T-helper 17 cell (primary cell): ENCODE measurements at regions not wholly inside any gene's neighbourhood (a gene's known extent, or its start where the extent isn't known, plus 50 kb on each side); places are given as distances from the start of the nearest gene placed in this dataset.

Experiments used
- ATAC-seq: fragments of 150-1000 bp; cut with Tn5 transposase; 2 replicates; pipeline ENCODE4 v1.10.0; 2021; ENCODE audit warnings: mild to moderate bottlenecking, moderate library complexity
- DNase-seq, 3 donors: peaks; one replicate each; pipeline versions ENCODE4 v3.0.0 to v3.0.0-alpha.2; 2020 to 2021
- H3K9me3 ChIP-seq: one replicate; pipeline ENCODE4 v1.7.0; 2013; ENCODE audit warnings: low read length, mild to moderate bottlenecking; ENCODE audit not compliant: control insufficient read depth, poor library complexity, severe bottlenecking
- H3K27ac Mint-ChIP-seq: one replicate; pipeline ENCODE4 v1.8.0; 2022; ENCODE audit warnings: mild to moderate bottlenecking, moderate library complexity, mixed read lengths
- H3K27me3 Mint-ChIP-seq: one replicate; pipeline ENCODE4 v1.8.0; 2022; ENCODE audit warnings: mixed read lengths
- H3K36me3 Mint-ChIP-seq: one replicate; pipeline ENCODE4 v1.8.0; 2022; ENCODE audit warnings: low read depth, mixed read lengths
- H3K4me1 Mint-ChIP-seq: one replicate; pipeline ENCODE4 v1.8.0; 2022; ENCODE audit warnings: mild to moderate bottlenecking, mixed read lengths
- H3K4me3 Mint-ChIP-seq: one replicate; pipeline ENCODE4 v1.8.0; 2022; ENCODE audit warnings: mild to moderate bottlenecking, moderate library complexity, mixed read lengths

DNA sequence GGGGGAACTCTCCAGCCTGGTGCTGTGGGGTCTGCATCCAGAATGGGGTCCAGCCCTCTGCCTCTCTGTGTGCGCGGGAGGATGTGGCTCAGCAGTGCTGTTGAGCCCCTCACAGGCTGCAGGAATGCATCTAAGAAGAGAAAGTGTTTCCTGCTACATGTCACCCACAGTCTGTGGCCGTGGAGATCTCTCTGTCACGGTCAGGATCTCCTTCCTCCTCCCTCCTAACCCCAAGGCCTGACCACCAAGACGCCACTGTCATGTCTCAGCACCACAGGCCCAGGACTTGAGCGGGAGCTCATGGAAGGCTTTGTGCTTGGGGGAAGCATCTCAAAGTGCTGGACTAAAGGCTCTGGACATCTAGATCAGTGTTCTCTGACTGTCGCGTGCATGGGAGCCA lies 90.1 kb downstream of the SREK1 start:
- Mint-ChIP-seq H3K36me3 (no peaks in the 10 kb centered on the region), H3K27me3 (peaks cover 21% of the 10 kb centered on the region), H3K27ac (no peak overlapping the region), H3K4me1 (peaks cover 5% of the 10 kb centered on the region), H3K4me3 (no peak overlapping the region)
- ATAC-seq (no peak), DNase-seq (no peak)
- no peaks in the 10 kb centered on the region for H3K9me3 ChIP-seq

DNA sequence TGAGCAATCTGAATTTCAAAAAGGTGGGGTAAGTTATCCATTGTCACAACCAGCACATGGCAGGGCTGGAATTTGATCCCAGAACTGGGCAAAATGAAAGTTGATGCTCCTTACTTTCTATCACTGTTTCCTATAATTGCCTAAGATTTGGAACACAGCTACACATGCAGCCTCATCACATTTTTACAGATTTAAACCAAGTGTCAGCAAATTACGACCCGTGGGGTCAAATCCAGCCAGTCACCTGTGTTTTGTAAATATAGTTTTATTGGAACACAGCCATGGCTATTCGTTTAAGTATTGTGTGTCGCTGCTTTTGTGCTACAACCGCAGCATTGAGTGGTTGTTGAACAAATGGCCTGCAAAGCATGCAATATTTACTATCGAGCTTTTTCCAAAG lies 94.3 kb downstream of the SREK1 start:
- H3K27me3 Mint-ChIP-seq = peaks cover 33% of the 10 kb centered on the region
- DNase-seq (no peak), ATAC-seq (no peak)
- H3K27ac Mint-ChIP-seq = no peak overlapping the region
- H3K4me3 Mint-ChIP-seq = no peak overlapping the region
- H3K4me1 Mint-ChIP-seq = peaks cover 7% of the 10 kb centered on the region
- H3K36me3 Mint-ChIP-seq = no peaks in the 10 kb centered on the region
- no peaks in the 10 kb centered on the region for H3K9me3 ChIP-seq

DNA sequence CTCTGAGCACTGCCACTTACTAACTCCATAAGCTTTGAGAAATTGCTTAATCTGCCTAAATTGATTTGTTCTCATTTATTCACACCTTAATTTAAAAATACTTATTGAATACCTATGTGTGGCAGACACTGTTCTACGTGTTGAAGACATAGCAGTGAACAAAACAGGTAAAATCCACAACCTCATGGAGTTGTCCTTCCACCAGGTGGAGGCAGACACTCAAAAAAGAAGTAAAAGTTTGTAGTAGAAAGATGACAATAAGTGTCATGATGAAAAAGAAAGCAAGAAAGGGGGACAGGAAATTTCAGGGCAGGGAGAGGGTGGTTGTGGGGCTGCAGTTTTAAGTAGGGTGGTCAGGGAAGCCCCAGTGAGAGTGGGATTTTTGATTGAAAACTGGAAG lies 94.9 kb downstream of the SREK1 start:
- H3K4me1 Mint-ChIP-seq = peaks cover 7% of the 10 kb centered on the region
- no peaks in the 10 kb centered on the region for H3K36me3 Mint-ChIP-seq
- no peak for ATAC-seq
- H3K4me3 Mint-ChIP-seq = no peak overlapping the region
- H3K27me3 Mint-ChIP-seq = peaks cover 33% of the 10 kb centered on the region
- H3K27ac Mint-ChIP-seq = no peak overlapping the region
- DNase-seq = no peak
- no peaks in the 10 kb centered on the region for H3K9me3 ChIP-seq

DNA sequence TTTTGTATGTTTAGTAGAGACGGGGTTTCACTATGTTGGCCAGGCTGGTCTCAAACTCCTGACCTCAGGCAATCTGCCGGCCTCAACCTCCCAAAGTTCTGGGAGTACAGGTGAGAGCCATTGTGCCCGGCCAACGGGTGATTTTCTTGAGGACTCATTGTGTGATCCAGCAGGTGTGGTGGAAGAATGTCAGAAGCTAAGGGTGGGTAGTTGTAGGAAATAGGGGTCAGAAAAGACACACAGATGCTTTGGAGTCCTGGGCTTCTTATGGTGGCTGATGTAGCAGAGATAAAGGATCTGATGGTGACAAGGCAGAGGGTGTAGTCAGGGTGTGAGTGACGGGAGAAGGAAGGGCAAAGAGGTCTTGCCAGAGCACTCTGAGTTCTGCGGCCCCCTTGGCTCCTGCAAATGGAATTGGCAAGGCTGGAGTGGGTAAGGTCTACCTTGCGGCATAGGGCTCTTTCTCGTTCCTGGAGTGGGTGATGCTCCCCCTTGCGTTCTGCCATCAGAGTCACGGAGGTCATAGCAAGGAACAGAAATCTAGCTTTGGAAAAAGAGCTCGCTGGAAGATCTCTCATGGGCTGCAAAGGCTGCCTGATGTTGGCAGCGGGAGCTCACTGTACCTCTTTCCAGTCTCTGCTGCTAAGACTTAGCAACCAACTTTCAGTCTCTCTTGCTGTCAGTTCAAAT lies 97.2 kb downstream of the SREK1 start:
- Mint-ChIP-seq H3K27ac (no peak overlapping the region), H3K4me3 (no peak overlapping the region), H3K36me3 (no peaks in the 10 kb centered on the region), H3K4me1 (peaks cover 7% of the 10 kb centered on the region), H3K27me3 (peaks cover 28% of the 10 kb centered on the region)
- H3K9me3 ChIP-seq = no peaks in the 10 kb centered on the region
- ATAC-seq (no peak), DNase-seq (no peak)

DNA sequence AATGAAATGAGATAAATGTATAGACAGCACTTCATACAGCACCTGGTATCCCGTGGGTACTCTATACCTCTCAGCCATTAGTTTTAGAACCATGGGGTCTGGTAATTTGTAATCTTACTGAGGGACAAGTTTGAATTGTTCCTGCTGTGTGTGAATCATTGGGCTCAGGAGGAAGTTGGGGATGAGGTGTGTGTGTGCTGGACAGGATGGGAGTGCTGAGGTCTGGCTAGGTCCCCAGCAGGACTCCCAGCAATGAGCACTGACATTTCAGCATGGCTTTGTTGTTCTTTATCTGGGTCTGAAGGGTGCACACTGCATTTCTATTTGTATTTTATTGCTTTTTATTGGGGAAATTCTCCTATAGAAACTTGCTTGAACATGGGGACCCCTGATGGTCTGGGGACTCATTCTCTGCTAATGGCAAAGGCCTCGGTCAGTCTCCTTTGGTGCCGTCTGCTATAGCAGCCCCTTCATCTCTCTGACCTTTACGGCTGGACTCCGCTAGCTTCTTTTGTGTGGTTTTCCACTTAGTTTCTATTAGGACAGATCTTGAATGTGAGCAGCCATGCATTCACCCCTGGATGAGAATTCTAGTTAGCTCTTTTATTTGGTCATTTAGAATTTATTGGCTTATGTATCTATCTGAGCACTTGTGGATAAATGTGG lies 98.1 kb downstream of the SREK1 start:
- no peaks in the 10 kb centered on the region for H3K9me3 ChIP-seq
- Mint-ChIP-seq H3K4me1 (peaks cover 7% of the 10 kb centered on the region), H3K27ac (no peak overlapping the region), H3K27me3 (peaks cover 19% of the 10 kb centered on the region), H3K36me3 (no peaks in the 10 kb centered on the region), H3K4me3 (no peak overlapping the region)
- DNase-seq = no peak
- ATAC-seq = no peak

DNA sequence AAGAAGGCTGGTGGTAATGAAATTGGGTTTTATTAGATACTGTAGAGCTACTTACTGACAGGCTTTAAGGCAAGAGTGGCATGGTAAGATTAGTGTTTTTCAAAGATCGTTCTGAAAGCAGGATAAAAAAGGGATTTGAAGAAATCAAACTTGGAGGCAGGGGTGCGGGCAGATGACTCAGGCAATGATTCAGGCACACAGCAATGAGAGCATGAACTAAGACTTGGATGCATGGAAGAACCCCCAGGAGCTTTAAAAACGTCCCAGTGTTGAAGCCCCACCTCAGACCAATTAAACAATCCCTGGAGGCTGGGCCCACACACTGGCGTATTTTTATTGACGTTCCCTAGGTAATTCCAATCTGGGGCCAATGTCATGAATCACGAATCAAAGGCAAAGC lies 102.5 kb downstream of the SREK1 start:
- no peaks in the 10 kb centered on the region for H3K36me3 Mint-ChIP-seq
- no peak overlapping the region for H3K4me3 Mint-ChIP-seq
- H3K4me1 Mint-ChIP-seq = no peaks in the 10 kb centered on the region
- DNase-seq (no peak), ATAC-seq (no peak)
- H3K9me3 ChIP-seq = no peaks in the 10 kb centered on the region
- H3K27me3 Mint-ChIP-seq = peaks cover 1% of the 10 kb centered on the region
- H3K27ac Mint-ChIP-seq = no peak overlapping the region

DNA sequence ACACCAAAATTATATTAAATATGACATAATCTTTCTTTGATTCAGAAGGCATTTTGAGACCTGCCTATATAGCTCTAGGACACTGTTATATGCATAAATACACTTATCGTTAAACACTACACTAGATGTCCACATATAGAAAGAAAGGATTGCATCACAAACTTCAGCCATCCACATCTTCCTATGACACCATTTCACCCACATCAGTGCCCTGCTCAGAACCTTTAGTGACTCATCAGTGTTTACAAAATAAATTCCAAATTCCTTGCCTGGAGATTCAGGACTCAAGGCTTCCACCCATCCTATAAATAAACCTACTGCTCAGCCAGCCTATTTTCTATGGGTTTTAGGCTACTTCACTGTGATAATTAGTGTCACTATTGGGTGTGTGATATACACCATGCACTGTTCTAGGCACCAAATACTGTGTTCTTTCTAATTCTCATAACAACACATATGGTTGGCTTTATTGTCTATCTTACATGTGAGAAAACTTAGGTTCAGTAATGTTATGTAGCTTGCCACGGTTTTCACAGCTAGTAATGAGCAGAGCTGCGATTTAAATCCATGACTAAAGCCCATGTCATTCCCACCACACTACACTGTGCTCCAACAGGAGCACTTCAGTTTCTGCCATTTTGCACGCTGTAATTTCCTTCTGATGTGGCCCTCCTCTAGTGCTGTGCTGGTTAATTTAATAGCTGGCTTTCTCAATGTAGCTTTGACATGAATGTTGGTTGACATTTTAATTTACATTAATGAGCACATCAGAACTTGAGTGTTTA lies 103.3 kb downstream of the SREK1 start:
- H3K36me3 Mint-ChIP-seq = no peaks in the 10 kb centered on the region
- ATAC-seq (no peak), DNase-seq (no peak)
- no peaks in the 10 kb centered on the region for H3K27me3 Mint-ChIP-seq
- H3K4me3 Mint-ChIP-seq = no peak overlapping the region
- no peaks in the 10 kb centered on the region for H3K4me1 Mint-ChIP-seq
- H3K9me3 ChIP-seq = no peaks in the 10 kb centered on the region
- no peak overlapping the region for H3K27ac Mint-ChIP-seq

DNA sequence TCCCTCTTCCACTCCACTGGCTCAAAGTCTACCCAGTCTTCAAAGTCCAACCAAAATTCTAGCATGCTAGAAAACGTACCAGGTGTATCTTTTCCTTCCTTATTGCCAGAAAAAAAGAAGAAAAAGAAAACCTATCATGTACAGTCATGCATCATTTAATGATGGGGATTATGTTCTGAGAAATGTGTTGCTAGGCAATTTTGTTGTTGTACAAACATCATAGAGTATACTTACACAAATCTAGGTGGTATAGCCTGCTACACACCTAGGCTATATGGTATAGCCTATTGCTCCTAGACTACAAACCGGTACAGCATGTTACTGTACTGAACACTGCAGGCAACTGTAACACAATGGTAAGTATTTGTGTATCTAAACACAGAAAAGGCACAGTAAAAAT lies 104.8 kb downstream of the SREK1 start:
- Mint-ChIP-seq H3K36me3 (no peaks in the 10 kb centered on the region), H3K4me1 (no peaks in the 10 kb centered on the region)
- no peak for DNase-seq

DNA sequence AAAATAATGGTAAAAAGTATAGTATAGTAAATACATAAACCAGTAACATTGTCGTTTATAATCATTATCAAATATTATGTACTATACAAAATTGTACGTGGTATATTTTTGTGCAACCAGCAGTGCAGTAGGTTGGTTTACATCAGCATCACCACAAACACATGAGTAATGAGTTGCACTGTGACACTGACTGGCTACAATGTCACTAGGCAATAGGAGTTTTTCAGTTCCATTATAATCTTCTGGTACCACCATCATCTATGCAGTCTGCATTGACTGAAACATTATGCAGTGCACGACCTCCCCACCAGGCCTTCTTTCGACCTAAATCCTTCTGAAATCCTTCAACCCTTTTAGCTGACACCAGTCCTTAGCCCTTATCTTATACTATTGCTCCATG lies 105.8 kb downstream of the SREK1 start:
- ATAC-seq (no peak), DNase-seq (no peak)
- no peak overlapping the region for H3K4me3 Mint-ChIP-seq
- H3K4me1 Mint-ChIP-seq = no peaks in the 10 kb centered on the region
- H3K36me3 Mint-ChIP-seq = no peaks in the 10 kb centered on the region
- H3K27me3 Mint-ChIP-seq = no peaks in the 10 kb centered on the region
- H3K27ac Mint-ChIP-seq = no peak overlapping the region
- no peaks in the 10 kb centered on the region for H3K9me3 ChIP-seq

More for the DNA sequence above, 104.8 kb downstream of the SREK1 start:
- Mint-ChIP-seq H3K4me3 (no peak overlapping the region), H3K27me3 (no peaks in the 10 kb centered on the region), H3K27ac (no peak overlapping the region)
- no peak for ATAC-seq
- H3K9me3 ChIP-seq = no peaks in the 10 kb centered on the region

DNA sequence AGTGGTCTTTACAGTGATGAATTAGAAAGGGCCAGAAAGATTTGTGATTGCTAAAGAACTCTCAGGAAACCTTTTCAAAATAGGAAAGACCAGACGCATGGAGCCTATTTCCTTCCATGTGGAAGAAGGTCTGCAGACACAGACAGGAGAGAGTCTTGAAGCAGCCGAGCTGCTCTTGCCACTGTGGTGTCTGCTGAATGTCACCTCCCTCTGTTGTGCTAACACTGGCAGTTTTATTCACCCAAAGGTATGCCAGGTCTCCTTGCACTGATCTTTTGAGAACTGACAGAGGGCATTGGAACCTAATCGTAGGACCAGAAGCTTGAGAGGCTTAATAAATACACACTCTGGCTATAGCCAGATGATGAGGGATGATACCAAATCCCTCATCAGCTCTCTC lies 108.7 kb downstream of the SREK1 start:
- H3K27me3 Mint-ChIP-seq = no peaks in the 10 kb centered on the region
- H3K36me3 Mint-ChIP-seq = no peaks in the 10 kb centered on the region
- H3K4me1 Mint-ChIP-seq = no peaks in the 10 kb centered on the region
- ATAC-seq (no peak), DNase-seq (no peak)
- H3K9me3 ChIP-seq = no peaks in the 10 kb centered on the region
- H3K4me3 Mint-ChIP-seq = no peak overlapping the region
- H3K27ac Mint-ChIP-seq = no peak overlapping the region

DNA sequence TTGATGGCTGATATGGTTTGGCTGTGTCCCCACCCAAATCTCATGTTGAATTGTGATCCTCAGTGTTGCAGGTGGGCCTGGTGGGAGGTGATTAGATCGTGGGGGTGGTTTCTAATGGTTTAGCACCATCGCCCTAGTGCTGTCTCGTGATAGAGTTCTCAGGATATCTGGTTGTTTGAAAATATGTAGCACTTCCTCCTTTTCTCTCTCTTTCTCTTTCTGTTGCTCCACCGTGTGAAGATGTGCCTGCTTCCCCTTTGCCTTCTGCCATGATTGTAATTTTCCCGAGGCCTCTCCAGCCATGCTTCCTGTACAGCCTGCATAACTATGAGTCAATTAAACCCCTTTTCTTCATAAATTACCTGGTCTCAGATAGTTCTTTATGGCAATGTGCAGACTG lies 111.6 kb downstream of the SREK1 start:
- Mint-ChIP-seq H3K27me3 (no peaks in the 10 kb centered on the region), H3K4me1 (no peaks in the 10 kb centered on the region), H3K27ac (no peak overlapping the region), H3K4me3 (no peak overlapping the region), H3K36me3 (no peaks in the 10 kb centered on the region)
- no peak for DNase-seq
- no peak for ATAC-seq
- no peaks in the 10 kb centered on the region for H3K9me3 ChIP-seq

DNA sequence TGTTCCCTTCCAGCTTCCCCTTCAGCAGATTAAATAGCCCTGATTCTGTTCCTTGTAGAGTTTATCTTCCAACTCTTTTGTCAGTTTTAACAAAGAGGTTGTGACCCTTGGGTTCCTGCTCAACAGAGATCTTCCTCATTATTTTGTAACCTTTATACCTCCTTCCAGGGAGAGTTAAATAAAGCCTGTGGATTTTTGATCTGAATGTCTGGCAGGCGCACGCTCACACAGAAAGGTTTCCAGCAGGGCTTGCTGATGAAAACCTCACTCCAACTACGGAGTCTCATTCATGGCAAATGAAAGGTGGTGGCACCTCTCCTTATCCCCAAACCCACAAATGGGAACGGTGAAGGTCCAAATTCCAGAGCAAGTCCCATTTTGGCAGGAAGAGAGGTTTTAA lies 129.0 kb downstream of the SREK1 start:
- H3K27me3 Mint-ChIP-seq = peaks cover 59% of the 10 kb centered on the region
- no peak overlapping the region for H3K4me3 Mint-ChIP-seq
- peaks cover 2% of the 10 kb centered on the region for H3K9me3 ChIP-seq
- no peak overlapping the region for H3K27ac Mint-ChIP-seq
- ATAC-seq (no peak), DNase-seq (no peak)
- H3K36me3 Mint-ChIP-seq = no peaks in the 10 kb centered on the region
- no peaks in the 10 kb centered on the region for H3K4me1 Mint-ChIP-seq

DNA sequence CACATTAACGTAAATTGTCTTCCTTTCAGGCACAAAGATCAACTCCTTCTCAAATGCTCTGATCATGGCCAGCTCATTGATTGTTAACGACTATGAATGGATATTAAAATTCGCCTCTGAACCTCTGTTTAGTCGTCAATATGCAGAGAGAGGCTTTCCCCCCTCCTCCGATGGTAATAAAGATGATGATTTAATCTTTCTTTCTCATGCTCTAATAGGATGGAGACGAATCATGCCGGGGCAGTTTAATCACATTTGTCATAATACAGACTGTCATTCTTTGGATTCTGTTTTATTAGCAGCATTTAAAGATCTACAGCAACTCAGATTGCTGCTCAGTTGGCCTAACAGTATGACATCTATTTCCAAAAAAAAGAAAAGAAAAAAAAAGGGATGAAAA lies 132.9 kb downstream of the SREK1 start:
- no peak for ATAC-seq
- Mint-ChIP-seq H3K4me1 (peaks cover 2% of the 10 kb centered on the region), H3K36me3 (no peaks in the 10 kb centered on the region)

More for the DNA sequence above, 132.9 kb downstream of the SREK1 start:
- Mint-ChIP-seq H3K27ac (no peak overlapping the region), H3K4me3 (no peak overlapping the region), H3K27me3 (peaks cover 59% of the 10 kb centered on the region)
- no peaks in the 10 kb centered on the region for H3K9me3 ChIP-seq
- DNase-seq = no peak
